Activated CD4-positive, alpha-beta T cell treated with anti-CD3 and anti-CD28 coated beads, Interleukin-2, amount 50 U/mL, for 24 hours (primary cell): ENCODE measurements at regions not wholly inside any gene's neighbourhood (a gene's known extent, or its start where the extent isn't known, plus 50 kb on each side); places are given as distances from the start of the nearest gene placed in this dataset.
A peak's percentile ranks its signal among the peaks of the same experiment; 100 is the strongest.

Source experiments
- DNase-seq, 2 donors: peaks; one replicate each; pipeline ENCODE4 v3.0.0-alpha.2; 2020; ENCODE audit warnings: low read depth in 1 of 2, low spot score in 1 of 2

- no peak for DNase-seq
Observed at GRCh38 chr5:143665866-143666265, 146.1 kb upstream of the HMHB1 start.

- no peak for DNase-seq
Observed at GRCh38 chr5:143664623-143665022, 147.3 kb upstream of the HMHB1 start.

DNA sequence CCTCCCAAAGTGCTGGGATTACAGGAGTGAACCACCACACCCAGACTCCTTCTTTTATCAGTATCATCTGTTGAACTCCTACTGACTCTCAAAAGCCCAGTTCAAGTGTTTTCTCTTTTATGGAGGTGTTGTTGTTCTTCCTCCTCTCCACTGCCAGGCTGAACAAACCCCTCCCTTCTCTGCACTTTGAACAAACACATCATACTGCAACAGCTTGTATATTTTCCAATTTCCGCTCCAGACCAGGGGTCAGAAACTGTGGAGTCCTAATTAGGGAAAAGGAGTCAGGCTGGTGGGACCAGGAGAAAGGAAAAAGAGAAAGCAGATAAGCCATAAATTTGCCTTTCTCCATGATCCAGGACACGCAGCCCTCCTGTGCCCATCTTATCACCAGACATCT is 148.1 kb upstream of the HMHB1 start:
- DNase-seq = no peak

DNA sequence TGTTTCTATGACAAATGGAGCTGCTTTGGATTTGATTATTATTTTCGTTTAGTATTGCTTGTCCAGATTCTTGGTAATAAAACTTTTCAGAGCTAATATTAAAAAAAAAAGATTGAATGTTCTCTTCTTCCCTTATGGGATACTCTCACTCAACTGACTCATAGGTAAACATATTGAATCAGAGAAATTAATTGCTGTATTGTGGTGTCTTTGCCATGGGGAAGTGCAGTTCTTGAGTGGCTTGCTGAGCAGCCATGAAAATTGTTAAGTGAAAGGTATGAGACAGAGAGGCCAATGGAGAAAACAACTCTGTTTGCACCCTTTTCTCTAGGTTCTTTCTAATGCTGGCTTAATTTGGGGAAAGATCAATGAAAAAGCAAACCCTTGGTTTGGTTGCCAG is 149.9 kb upstream of the HMHB1 start:
- no peak for DNase-seq

DNA sequence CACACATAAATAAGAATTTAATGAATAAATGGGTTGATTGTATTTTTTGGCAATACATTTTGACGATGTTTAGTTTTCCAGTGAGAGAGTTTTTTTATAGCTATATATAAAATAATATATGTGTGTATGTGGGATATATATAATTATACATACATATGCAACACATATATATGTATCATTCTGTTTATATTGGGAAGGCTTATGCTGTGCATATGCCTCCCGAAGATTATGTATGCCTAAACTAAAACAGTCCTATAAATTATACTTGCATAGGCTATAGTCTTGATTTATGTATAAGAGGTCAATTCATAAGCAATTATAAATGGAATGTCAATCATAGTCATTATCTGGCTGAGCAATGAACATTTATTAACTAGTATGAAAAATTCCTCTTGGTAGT is 151.3 kb upstream of the HMHB1 start:
- no peak for DNase-seq

- DNase-seq = no peak
Observed at GRCh38 chr5:143659599-143660238, 152.2 kb upstream of the HMHB1 start.

- DNase-seq = no peak
Observed at GRCh38 chr5:143658956-143659355, 153.0 kb upstream of the HMHB1 start.

DNA sequence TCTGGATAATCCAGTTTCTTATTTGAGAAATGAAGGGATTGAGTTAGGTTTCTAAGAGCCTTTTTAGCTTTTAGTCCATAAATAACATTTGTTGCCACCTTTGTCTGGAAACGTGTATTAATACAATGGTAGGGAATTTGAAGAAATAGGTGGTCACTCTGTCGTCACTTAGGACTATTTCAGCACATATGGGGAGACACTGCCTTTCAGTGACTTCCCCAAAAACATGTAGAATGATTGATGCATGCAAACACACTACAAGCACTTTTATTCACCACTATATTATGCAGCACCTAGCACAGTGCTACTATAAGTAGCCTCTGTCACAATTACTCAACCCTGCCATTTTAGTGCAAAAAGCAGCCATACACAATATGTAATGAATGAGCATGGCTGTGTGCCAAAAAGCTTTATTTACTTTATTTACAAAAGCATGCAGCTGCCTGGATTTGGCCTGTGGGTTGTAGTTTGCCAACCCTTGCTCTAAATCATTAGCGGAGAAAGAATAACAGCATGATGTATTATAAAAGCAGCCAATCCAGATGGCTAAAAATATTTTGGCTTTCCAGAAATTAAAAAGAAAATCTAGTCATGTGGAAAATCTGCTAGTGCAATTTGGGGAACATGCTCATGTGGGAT is 154.2 kb upstream of the HMHB1 start:
- DNase-seq = no peak

DNA sequence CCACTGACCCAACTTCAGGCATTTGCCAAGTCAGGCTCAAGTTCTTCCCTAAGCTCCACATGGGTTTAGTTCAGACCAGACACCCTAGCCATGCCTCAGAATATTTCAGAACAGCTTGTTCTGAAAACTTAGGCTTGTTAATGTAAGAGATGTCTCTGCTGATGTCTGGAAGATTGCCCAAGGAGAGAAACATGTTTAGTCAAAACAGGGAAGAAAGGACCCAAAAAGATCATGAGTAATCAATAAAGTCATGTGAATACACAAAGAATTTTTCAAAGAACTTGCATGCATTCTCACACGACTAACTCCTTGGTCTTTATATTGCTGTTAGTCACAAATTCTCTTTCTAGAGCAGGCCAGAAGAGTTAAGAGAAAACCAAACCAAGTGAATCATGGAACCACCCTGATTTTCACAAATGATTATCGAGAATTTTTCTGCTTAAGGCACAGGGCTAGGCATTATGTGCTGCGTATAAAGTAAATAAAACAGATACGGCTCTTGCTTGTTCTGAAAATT is 158.1 kb upstream of the HMHB1 start:
- DNase-seq = no peak

DNA sequence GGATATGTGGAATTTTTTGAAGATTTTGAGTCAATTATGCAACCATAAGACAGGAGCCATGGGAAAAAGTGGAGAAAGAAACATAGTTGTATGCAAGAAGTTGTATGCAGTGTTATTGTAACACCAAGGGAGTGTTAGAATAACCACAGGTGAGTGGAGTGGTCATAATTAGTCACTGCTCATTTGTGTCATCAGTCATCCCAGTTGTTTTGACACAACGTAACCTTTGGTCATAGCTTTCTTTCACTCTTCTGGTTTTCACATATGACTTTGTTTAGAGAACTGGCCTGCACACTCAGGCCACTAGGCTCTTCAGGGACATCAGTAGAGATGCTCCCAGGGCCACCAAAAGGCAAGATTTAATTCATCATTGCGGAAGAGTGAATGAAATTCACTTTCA is 158.7 kb upstream of the HMHB1 start:
- no peak for DNase-seq

DNA sequence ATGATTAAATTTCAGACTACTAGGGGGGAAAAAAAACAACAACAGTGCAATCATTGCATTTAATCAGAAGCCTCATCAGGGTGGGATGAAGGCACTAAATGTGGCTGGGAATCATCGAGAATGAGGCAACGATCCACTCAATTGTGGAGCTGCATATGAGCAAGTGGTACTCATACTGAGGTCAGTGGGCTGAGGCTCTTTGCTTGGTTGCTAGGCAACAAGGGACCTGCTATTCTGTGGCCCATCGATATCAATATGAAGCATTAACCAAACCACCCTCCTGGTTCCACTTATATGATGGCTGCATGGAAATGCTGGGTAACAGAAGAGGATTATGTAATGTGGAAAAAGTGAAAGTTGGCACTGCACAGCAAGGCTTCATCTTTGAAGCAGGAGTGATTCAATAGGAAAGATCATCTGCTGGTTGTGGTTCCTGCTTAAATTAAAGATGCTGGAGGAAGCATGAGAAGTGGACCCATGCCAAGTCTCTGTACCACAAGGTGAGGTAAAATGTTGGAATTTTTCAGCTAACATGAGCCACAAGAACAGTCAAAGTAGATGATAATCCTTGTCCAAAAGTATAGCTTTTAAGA is 159.8 kb upstream of the HMHB1 start:
- peak in 1 of 2 donors; percentile 2 for DNase-seq

GRCh38 chr5:143649937-143650621 is 161.9 kb upstream of the HMHB1 start:
- DNase-seq = no peak

DNA sequence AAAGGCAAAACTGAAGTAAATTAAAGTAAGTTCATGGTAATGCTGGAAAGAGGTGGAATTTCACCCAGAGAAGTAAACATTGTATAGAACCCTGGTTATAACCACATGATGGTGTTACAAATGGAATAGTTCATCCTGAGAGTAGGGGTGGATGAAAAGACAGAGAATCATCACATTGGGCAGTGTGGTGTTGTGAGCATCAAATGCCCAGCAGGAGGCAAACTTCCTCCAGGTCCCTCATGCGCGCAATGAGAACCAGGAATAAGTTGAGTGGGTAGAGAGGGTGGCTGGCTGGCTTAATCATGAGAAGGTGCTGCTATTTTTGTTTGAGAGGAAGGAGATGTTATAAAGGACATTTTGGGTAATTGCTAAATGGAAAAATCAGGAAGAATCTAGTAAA is 163.3 kb upstream of the HMHB1 start:
- DNase-seq = no peak

- DNase-seq = no peak
Observed at GRCh38 chr5:143646961-143647360, 165.0 kb upstream of the HMHB1 start.

- DNase-seq = no peak
Observed at GRCh38 chr5:143645356-143645755, 166.6 kb upstream of the HMHB1 start.

DNA sequence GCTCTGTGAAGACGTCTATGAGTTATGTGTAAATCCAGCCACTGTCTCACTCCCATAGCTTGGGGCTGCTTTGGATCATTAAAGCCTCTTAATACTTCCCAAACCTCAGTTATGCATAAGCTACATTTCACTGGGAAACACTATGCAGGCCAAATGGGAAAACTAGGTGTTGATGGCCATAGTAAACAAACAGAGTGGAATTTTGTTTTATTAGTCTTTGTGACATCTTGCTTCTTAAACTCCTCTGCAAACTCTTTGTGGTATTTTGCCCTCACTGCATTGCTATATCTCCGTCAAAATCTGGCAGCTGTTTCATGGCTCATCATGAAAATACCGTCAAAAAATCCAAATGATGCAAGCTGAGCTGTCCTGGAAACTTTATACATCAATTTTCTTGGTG is 167.2 kb upstream of the HMHB1 start:
- DNase-seq = no peak

GRCh38 chr5:143642791-143643190 is 169.2 kb upstream of the HMHB1 start:
- no peak for DNase-seq

DNA sequence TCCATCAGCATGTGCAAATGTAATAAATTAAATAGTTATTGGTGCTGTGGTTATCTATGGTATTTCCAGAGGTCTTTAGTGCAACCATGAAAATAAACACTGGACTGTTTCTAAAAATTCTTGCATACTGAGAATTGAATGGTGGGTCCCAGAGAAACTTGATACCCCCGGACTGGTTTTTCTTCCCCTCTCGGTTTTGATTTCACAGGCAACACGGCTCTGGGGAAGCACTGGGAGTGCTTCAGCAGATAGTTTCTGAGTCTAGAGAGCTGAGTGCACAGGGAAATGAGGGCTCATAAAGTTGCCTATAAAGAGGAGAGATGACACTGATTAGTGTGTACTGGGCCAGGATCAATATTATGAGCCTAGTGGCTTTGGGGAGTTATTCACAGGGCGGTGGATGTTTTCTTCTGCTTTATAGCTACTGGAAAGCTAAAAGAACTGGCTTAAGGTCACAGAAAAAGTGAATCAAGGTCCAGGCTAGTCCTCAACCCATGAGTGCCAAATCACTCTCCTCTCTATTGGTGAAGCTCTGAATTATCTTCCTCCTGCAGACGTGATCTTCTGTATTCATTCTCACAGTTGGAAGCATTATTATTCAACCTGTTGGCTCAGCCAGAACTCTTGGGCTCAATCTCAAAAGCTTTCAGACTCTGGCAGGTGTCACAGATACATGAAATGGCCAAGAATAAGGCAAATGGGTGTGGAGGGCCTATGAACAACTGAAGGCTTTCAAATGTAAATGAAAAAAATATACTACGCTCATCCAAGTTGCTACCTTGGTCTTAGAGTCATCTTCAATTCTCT is 170.2 kb upstream of the HMHB1 start:
- no peak for DNase-seq

DNA sequence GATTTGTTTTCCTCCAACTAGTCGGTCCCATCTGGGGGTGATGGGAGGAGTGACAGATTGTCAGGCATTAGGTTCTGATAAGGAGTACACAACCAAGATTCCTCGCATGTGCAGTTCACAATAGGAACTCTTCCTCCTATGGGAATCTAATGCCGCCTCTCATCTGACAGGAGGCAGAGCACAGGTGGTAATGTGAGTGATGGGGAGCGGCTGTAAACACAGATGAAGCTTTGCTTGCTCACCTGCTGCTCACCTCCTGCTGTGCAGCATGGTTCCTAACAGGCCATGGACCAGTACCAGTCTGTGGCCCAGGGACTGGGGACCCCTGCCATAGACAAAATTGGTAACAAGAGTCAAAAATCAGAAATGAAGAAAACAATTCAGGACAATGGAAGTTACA is 173.3 kb upstream of the HMHB1 start:
- DNase-seq = no peak

- no peak for DNase-seq
Observed at GRCh38 chr5:143636931-143637528, 174.9 kb upstream of the HMHB1 start.

- no peak for DNase-seq
Observed at GRCh38 chr5:143635888-143636287, 176.1 kb upstream of the HMHB1 start.
